Liver (tissue), 8 donors: ENCODE measurements at regions not wholly inside any gene's neighbourhood (a gene's known extent, or its start where the extent isn't known, plus 50 kb on each side); places are given as distances from the start of the nearest gene placed in this dataset.

Source experiments
- DNase-seq: peaks from one replicate; pipeline ENCODE4 v3.0.0-alpha.2; 2017; ENCODE audit warnings: low spot score
- H3K27ac ChIP-seq, 2 donors: one replicate each; pipeline ENCODE4 v1.7.0; 2013; ENCODE audit warnings: inconsistent platforms in 2 of 2, low read length in 2 of 2, control low read depth in 1 of 2, low read depth in 1 of 2, mild to moderate bottlenecking in 1 of 2
- H3K27me3 ChIP-seq, 4 donors: one replicate each; pipeline versions ENCODE4 v1.6.1 to v1.7.0; 2013; ENCODE audit warnings: low read length in 3 of 4, inconsistent platforms in 1 of 4, mild to moderate bottlenecking in 1 of 4, moderate library complexity in 1 of 4; ENCODE audit not compliant: control insufficient read depth in 4 of 4, insufficient read depth in 4 of 4
- H3K36me3 ChIP-seq, 4 donors: one replicate each; pipeline versions ENCODE4 v1.6.1 to v1.7.0; 2013; ENCODE audit warnings: low read length in 3 of 4, mild to moderate bottlenecking in 3 of 4, low read depth in 1 of 4, moderate library complexity in 1 of 4; ENCODE audit not compliant: control insufficient read depth in 4 of 4, insufficient read depth in 3 of 4
- H3K4me1 ChIP-seq, 4 donors: one replicate each; pipeline versions ENCODE4 v1.6.1 to v1.7.0; 2013; ENCODE audit warnings: low read length in 3 of 4, mild to moderate bottlenecking in 3 of 4, moderate library complexity in 1 of 4; ENCODE audit not compliant: control insufficient read depth in 4 of 4, insufficient read depth in 4 of 4
- H3K4me3 ChIP-seq, 3 donors: one replicate each; pipeline versions ENCODE4 v1.6.1 to v1.7.0; 2013; ENCODE audit warnings: low read length in 3 of 3, control low read depth in 1 of 3, low read depth in 1 of 3, mild to moderate bottlenecking in 1 of 3
- H3K9ac ChIP-seq, 2 donors: one replicate each; pipeline ENCODE4 v1.7.0; 2013; ENCODE audit warnings: low read length in 2 of 2, mild to moderate bottlenecking in 2 of 2, moderate library complexity in 2 of 2, control low read depth in 1 of 2, low read depth in 1 of 2
- H3K9me3 ChIP-seq, 4 donors: one replicate each; pipeline versions ENCODE4 v1.6.1 to v1.7.0; 2013; ENCODE audit warnings: low read length in 3 of 4; ENCODE audit not compliant: control insufficient read depth in 4 of 4
- ATF3 ChIP-seq: IDR thresholded peaks from 2 replicates; pipeline ENCODE4 v1.6.1; 2016; ENCODE audit warnings: antibody characterized with exemption
- CTCF ChIP-seq: fragments of 150-350 bp; IDR thresholded peaks from 2 replicates; pipeline ENCODE4 v1.5.1; 2017; ENCODE audit warnings: improper control_type of control experiment, low read depth, low read length; ENCODE audit not compliant: missing input control
- EGR1 ChIP-seq, 2 donors: IDR thresholded peaks; 2 replicates each; pipeline ENCODE4 v1.6.1; 2016 to 2018; ENCODE audit warnings: antibody characterized with exemption in 2 of 2, low read depth in 2 of 2
- FOXA1 ChIP-seq: IDR thresholded peaks from 2 replicates; pipeline ENCODE4 v1.6.1; 2016; ENCODE audit warnings: antibody characterized with exemption
- FOXA2 ChIP-seq: IDR thresholded peaks from 2 replicates; pipeline ENCODE4 v1.6.1; 2016; ENCODE audit warnings: antibody characterized with exemption
- GABPA ChIP-seq, 2 donors: IDR thresholded peaks in 1 of 2; conservative IDR thresholded peaks in 1 of 2; 2 replicates each; pipeline ENCODE4 v1.6.1; 2016; ENCODE audit warnings: antibody characterized with exemption in 2 of 2, mild to moderate bottlenecking in 1 of 2, moderate library complexity in 1 of 2
- HNF4A ChIP-seq, 2 donors: conservative IDR thresholded peaks; 2 replicates each; pipeline ENCODE4 v1.6.1; 2016; ENCODE audit warnings: antibody characterized with exemption in 2 of 2, mild to moderate bottlenecking in 2 of 2
- HNF4G ChIP-seq: IDR thresholded peaks from 2 replicates; pipeline ENCODE4 v1.6.1; 2016; ENCODE audit warnings: antibody characterized with exemption
- JUND ChIP-seq, 2 donors: IDR thresholded peaks; 2 replicates each; pipeline ENCODE4 v1.6.1; 2016; ENCODE audit warnings: antibody characterized with exemption in 2 of 2
- MAX ChIP-seq: IDR thresholded peaks from 2 replicates; pipeline ENCODE4 v1.6.1; 2016; ENCODE audit warnings: antibody characterized with exemption
- NR2F2 ChIP-seq: IDR thresholded peaks from 2 replicates; pipeline ENCODE4 v1.6.1; 2016; ENCODE audit warnings: antibody characterized with exemption
- REST ChIP-seq: IDR thresholded peaks from 2 replicates; pipeline ENCODE4 v1.6.1; 2016; ENCODE audit warnings: antibody characterized with exemption, mild to moderate bottlenecking
- RXRA ChIP-seq, 2 donors: IDR thresholded peaks; 2 replicates each; pipeline ENCODE4 v1.6.1; 2017 to 2018; ENCODE audit warnings: antibody characterized with exemption in 2 of 2, mild to moderate bottlenecking in 1 of 2
- SP1 ChIP-seq: IDR thresholded peaks from 2 replicates; pipeline ENCODE4 v1.6.1; 2018; ENCODE audit warnings: antibody characterized with exemption, mild to moderate bottlenecking
- TAF1 ChIP-seq: conservative IDR thresholded peaks from 2 replicates; pipeline ENCODE4 v1.6.1; 2016; ENCODE audit warnings: antibody characterized with exemption, mild to moderate bottlenecking
- YY1 ChIP-seq: IDR thresholded peaks from 2 replicates; pipeline ENCODE4 v1.6.1; 2016; ENCODE audit warnings: antibody characterized with exemption, mild to moderate bottlenecking
- ZBTB33 ChIP-seq: IDR thresholded peaks from 2 replicates; pipeline ENCODE4 v1.6.1; 2016; ENCODE audit warnings: antibody characterized with exemption
- WGBS: extraction: QIAGEN DNeasy Blood & Tissue Kit; methylation state at CpG from one replicate; pipeline ENCODE4 v1.1.7; 2013; 5-methylcytosine and 5-hydroxymethylcytosine counted together
- donor health status: healthy.
- donor health status: healthy.
- donor health status: healthy.
- donor health status: healthy.
- donor health status: healthy.

GRCh38 chr10:58971796-58972491 is 204.5 kb upstream of the PHYHIPL start:
- no peak overlapping the region for H3K4me3 ChIP-seq
- H3K36me3 ChIP-seq: no peaks in the 10 kb centered on the region
- H3K27ac ChIP-seq: no peak overlapping the region
- WGBS: 73% methylated on average over 2 of the region's 2 CpGs
- peaks cover 2 to 19% (median 6%) of the 10 kb centered on the region in 4 donors for H3K4me1 ChIP-seq
- no peak for TF ChIP-seq HNF4G
- no peak for TF ChIP-seq JUND (IDR thresholded peaks at IDR 0.05)
- TF ChIP-seq GABPA (IDR thresholded peaks at IDR 0.05 in 1 of 2, conservative IDR thresholded peaks at IDR 0.05 in 1 of 2): no peak
- TF ChIP-seq ATF3: no peak
- no peak for TF ChIP-seq ZBTB33
- TF ChIP-seq TAF1: no peak
- TF ChIP-seq YY1: no peak
- TF ChIP-seq EGR1 (IDR thresholded peaks at IDR 0.05; ENCODE audit: low read depth in 2 of 2): no peak
- no peak for TF ChIP-seq RXRA (IDR thresholded peaks at IDR 0.05)
- TF ChIP-seq CTCF: no peak
- no peak for TF ChIP-seq SP1
- no peak for TF ChIP-seq NR2F2
- no peak for TF ChIP-seq FOXA2
- no peak for TF ChIP-seq REST
- TF ChIP-seq FOXA1: no peak
- no peak for TF ChIP-seq HNF4A (conservative IDR thresholded peaks at IDR 0.05)
- TF ChIP-seq MAX: no peak
- no peaks in the 10 kb centered on the region for H3K27me3 ChIP-seq
- DNase-seq: no peak
- H3K9me3 ChIP-seq: no peaks in the 10 kb centered on the region
- H3K9ac ChIP-seq: no peak overlapping the region
